Trophoblast cell (in vitro differentiated cells and primary cell): ENCODE measurements at regions not wholly inside any gene's neighbourhood (a gene's known extent, or its start where the extent isn't known, plus 50 kb on each side); places are given as distances from the start of the nearest gene placed in this dataset.

Experiments used
- DNase-seq, 2 donors: peaks; one replicate each; pipeline ENCODE4 v3.0.0-alpha.2; 2016
- H2AFZ ChIP-seq: 2 replicates; pipeline ENCODE4 v1.6.1; 2013; ENCODE audit warnings: low read length, moderate library complexity, mild to moderate bottlenecking; ENCODE audit not compliant: insufficient read depth, poor library complexity
- H2AK5ac ChIP-seq: 2 replicates; pipeline ENCODE4 v1.6.1; 2013; ENCODE audit warnings: mild to moderate bottlenecking, low read length
- H2BK120ac ChIP-seq: 2 replicates; pipeline ENCODE4 v1.6.1; 2013; ENCODE audit warnings: low read length, mild to moderate bottlenecking, moderate library complexity; ENCODE audit not compliant: insufficient read depth, poor library complexity
- H2BK12ac ChIP-seq: 2 replicates; pipeline ENCODE4 v1.6.1; 2013; ENCODE audit warnings: mild to moderate bottlenecking, low read length, moderate library complexity
- H2BK5ac ChIP-seq: 2 replicates; pipeline ENCODE4 v1.6.1; 2013; ENCODE audit warnings: low read length, low read depth, moderate library complexity, mild to moderate bottlenecking; ENCODE audit not compliant: poor library complexity
- H3K14ac ChIP-seq: 2 replicates; pipeline ENCODE4 v1.6.1; 2013; ENCODE audit warnings: mild to moderate bottlenecking, low read length
- H3K18ac ChIP-seq: 2 replicates; pipeline ENCODE4 v1.6.1; 2013; ENCODE audit warnings: mild to moderate bottlenecking, low read length
- H3K23ac ChIP-seq: 2 replicates; pipeline ENCODE4 v1.6.1; 2013; ENCODE audit warnings: low read length
- H3K27ac ChIP-seq: 2 replicates; pipeline ENCODE4 v1.5.1; 2013; ENCODE audit warnings: low read depth, mild to moderate bottlenecking, inconsistent platforms, low read length, moderate library complexity
- H3K27me3 ChIP-seq: 2 replicates; pipeline ENCODE4 v1.6.1; 2013; ENCODE audit warnings: inconsistent platforms, mild to moderate bottlenecking, low read length, moderate library complexity; ENCODE audit not compliant: insufficient read depth
- H3K36me3 ChIP-seq, 2 experiments: 1 replicate in 1 of 2; 2 replicates in 1 of 2; pipeline ENCODE4 v1.6.1; 2013; ENCODE audit warnings: low read length in 2 of 2, mild to moderate bottlenecking in 2 of 2, moderate library complexity in 1 of 2; ENCODE audit not compliant: insufficient read depth in 2 of 2, control insufficient read depth in 1 of 2
- H3K4ac ChIP-seq: 2 replicates; pipeline ENCODE4 v1.6.1; 2013; ENCODE audit warnings: low read depth, mild to moderate bottlenecking, low read length, moderate library complexity
- H3K4me1 ChIP-seq, 2 experiments: 1 replicate in 1 of 2; 2 replicates in 1 of 2; pipeline ENCODE4 v1.6.1; 2013; ENCODE audit warnings: low read length in 2 of 2, mild to moderate bottlenecking in 2 of 2, moderate library complexity in 1 of 2; ENCODE audit not compliant: insufficient read depth in 2 of 2, control insufficient read depth in 1 of 2
- H3K4me2 ChIP-seq: 2 replicates; pipeline ENCODE4 v1.6.1; 2013; ENCODE audit warnings: inconsistent platforms, mild to moderate bottlenecking, low read length, moderate library complexity
- H3K4me3 ChIP-seq: 2 replicates; pipeline ENCODE4 v1.5.1; 2013; ENCODE audit warnings: mild to moderate bottlenecking, low read depth, low read length, inconsistent platforms
- H3K79me1 ChIP-seq: one replicate; pipeline ENCODE4 v1.6.1; 2013; ENCODE audit warnings: low read length
- H3K79me2 ChIP-seq: 2 replicates; pipeline ENCODE4 v1.6.1; 2013; ENCODE audit warnings: low read length, mild to moderate bottlenecking; ENCODE audit not compliant: control insufficient read depth, insufficient read depth, poor library complexity
- H3K9ac ChIP-seq: 2 replicates; pipeline ENCODE4 v1.6.1; 2013; ENCODE audit warnings: mild to moderate bottlenecking, low read length
- H3K9me3 ChIP-seq: 2 replicates; pipeline ENCODE4 v1.6.1; 2013; ENCODE audit warnings: low read depth, mild to moderate bottlenecking, control low read depth, inconsistent platforms, low read length; ENCODE audit not compliant: insufficient read depth
- H4K12ac ChIP-seq: 2 replicates; pipeline ENCODE4 v1.6.1; 2013; ENCODE audit warnings: low read depth, mild to moderate bottlenecking, low read length, moderate library complexity
- H4K8ac ChIP-seq: 2 replicates; pipeline ENCODE4 v1.6.1; 2013; ENCODE audit warnings: low read depth, mild to moderate bottlenecking, low read length, moderate library complexity
- H4K91ac ChIP-seq: one replicate; pipeline ENCODE4 v1.6.1; 2013; ENCODE audit warnings: low read depth, mild to moderate bottlenecking, low read length, moderate library complexity
- WGBS: extraction: QIAGEN DNeasy Blood & Tissue Kit; methylation state at CpG from one replicate; pipeline ENCODE4 v1.1.7; 2013; ENCODE audit warnings: missing lambda C conversion rate; ENCODE audit not compliant: insufficient read length, insufficient coverage; ENCODE audit errors: extremely low coverage; 5-methylcytosine and 5-hydroxymethylcytosine counted together

- Histone ChIP-seq H3K9me3 (peaks cover 5% of the 10 kb centered on the region), H3K14ac (no peak overlapping the region), H2AFZ (no peak overlapping the region), H3K27me3 (no peaks in the 10 kb centered on the region), H3K79me1 (no peaks in the 10 kb centered on the region), H3K4ac (no peak overlapping the region), H2BK12ac (no peak overlapping the region), H4K12ac (no peak overlapping the region), H4K91ac (no peak overlapping the region), H3K23ac (no peak overlapping the region), H2BK120ac (no peak overlapping the region), H2AK5ac (no peak overlapping the region), H3K4me2 (no peak overlapping the region), H3K9ac (no peak overlapping the region), H2BK5ac (no peak overlapping the region), H3K4me3 (no peak overlapping the region), H3K79me2 (no peaks in the 10 kb centered on the region), H4K8ac (no peak overlapping the region), H3K18ac (no peak overlapping the region), H3K36me3 (no peaks in the 10 kb centered on the region), H3K27ac (no peak overlapping the region), H3K4me1 (no peaks in the 10 kb centered on the region)
- DNase-seq: no peak
- WGBS: no CpG with 5 or more reads among the region's 27 CpGs
These were observed 1077.4 kb downstream of the BRD1 start for GRCh38 chr22:48750282-48750681.

GRCh38 chr22:48749555-48750227, 1078.0 kb downstream of the BRD1 start:
- no peak overlapping the region for H3K14ac ChIP-seq
- no peak overlapping the region for H2AFZ ChIP-seq
- no peak overlapping the region for H3K9ac ChIP-seq
- no peak overlapping the region for H3K23ac ChIP-seq
- H3K27ac ChIP-seq: no peak overlapping the region
- H3K4me3 ChIP-seq: no peak overlapping the region
- no peaks in the 10 kb centered on the region for H3K4me1 ChIP-seq
- no peak overlapping the region for H4K12ac ChIP-seq
- no peak overlapping the region for H3K4ac ChIP-seq
- no CpG with 5 or more reads among the region's 37 CpGs for WGBS
- H3K36me3 ChIP-seq: no peaks in the 10 kb centered on the region
- H3K79me2 ChIP-seq: no peaks in the 10 kb centered on the region
- no peak for DNase-seq
- H4K8ac ChIP-seq: no peak overlapping the region
- no peak overlapping the region for H2AK5ac ChIP-seq
- H4K91ac ChIP-seq: no peak overlapping the region
- H3K4me2 ChIP-seq: no peak overlapping the region
- no peak overlapping the region for H2BK5ac ChIP-seq
- H2BK120ac ChIP-seq: no peak overlapping the region
- peaks cover 5% of the 10 kb centered on the region for H3K9me3 ChIP-seq
- no peak overlapping the region for H3K18ac ChIP-seq
- no peaks in the 10 kb centered on the region for H3K27me3 ChIP-seq
- no peaks in the 10 kb centered on the region for H3K79me1 ChIP-seq
- H2BK12ac ChIP-seq: no peak overlapping the region

GRCh38 chr22:48748860-48749554, 1078.7 kb downstream of the BRD1 start:
- Histone ChIP-seq H3K23ac (no peak overlapping the region), H2BK5ac (no peak overlapping the region), H3K27ac (no peak overlapping the region), H3K9me3 (peaks cover 2% of the 10 kb centered on the region), H2BK120ac (no peak overlapping the region), H3K4me2 (no peak overlapping the region), H2AFZ (no peak overlapping the region), H3K36me3 (no peaks in the 10 kb centered on the region), H2AK5ac (no peak overlapping the region), H3K4me1 (no peaks in the 10 kb centered on the region), H4K8ac (no peak overlapping the region), H3K27me3 (no peaks in the 10 kb centered on the region), H3K79me2 (no peaks in the 10 kb centered on the region), H3K9ac (no peak overlapping the region), H3K4me3 (no peak overlapping the region), H3K79me1 (no peaks in the 10 kb centered on the region), H3K18ac (no peak overlapping the region), H3K4ac (no peak overlapping the region), H3K14ac (no peak overlapping the region), H2BK12ac (no peak overlapping the region), H4K91ac (no peak overlapping the region), H4K12ac (no peak overlapping the region)
- no peak for DNase-seq
- no CpG with 5 or more reads among the region's 14 CpGs for WGBS

- H3K36me3 ChIP-seq: no peaks in the 10 kb centered on the region
- H3K4ac ChIP-seq: no peak overlapping the region
- no peak for DNase-seq
- H3K79me2 ChIP-seq: no peaks in the 10 kb centered on the region
- no peak overlapping the region for H3K4me2 ChIP-seq
- H3K23ac ChIP-seq: no peak overlapping the region
- no peak overlapping the region for H4K91ac ChIP-seq
- H2AFZ ChIP-seq: no peak overlapping the region
- no peak overlapping the region for H4K8ac ChIP-seq
- H3K9ac ChIP-seq: no peak overlapping the region
- no CpG with 5 or more reads among the region's 20 CpGs for WGBS
- no peak overlapping the region for H3K18ac ChIP-seq
- H2BK5ac ChIP-seq: no peak overlapping the region
- H3K9me3 ChIP-seq: no peaks in the 10 kb centered on the region
- H3K4me3 ChIP-seq: no peak overlapping the region
- no peaks in the 10 kb centered on the region for H3K4me1 ChIP-seq
- no peak overlapping the region for H4K12ac ChIP-seq
- no peaks in the 10 kb centered on the region for H3K27me3 ChIP-seq
- no peak overlapping the region for H3K14ac ChIP-seq
- H2BK12ac ChIP-seq: no peak overlapping the region
- H2AK5ac ChIP-seq: no peak overlapping the region
- H2BK120ac ChIP-seq: no peak overlapping the region
- no peaks in the 10 kb centered on the region for H3K79me1 ChIP-seq
- H3K27ac ChIP-seq: no peak overlapping the region
These were observed 1079.4 kb downstream of the BRD1 start for GRCh38 chr22:48748113-48748859.
